ENCODE measurements at regions not wholly inside any gene's neighbourhood (a gene's known extent, or its start where the extent isn't known, plus 50 kb on each side); places are given as distances from the start of the nearest gene placed in this dataset.

- H4K91ac ChIP-seq (ENCODE audit: low read depth, low read length) = no peak overlapping the region
Measured at GRCh38 chr3:187976365-187976900, 177.5 kb upstream of the LPP start.

DNA sequence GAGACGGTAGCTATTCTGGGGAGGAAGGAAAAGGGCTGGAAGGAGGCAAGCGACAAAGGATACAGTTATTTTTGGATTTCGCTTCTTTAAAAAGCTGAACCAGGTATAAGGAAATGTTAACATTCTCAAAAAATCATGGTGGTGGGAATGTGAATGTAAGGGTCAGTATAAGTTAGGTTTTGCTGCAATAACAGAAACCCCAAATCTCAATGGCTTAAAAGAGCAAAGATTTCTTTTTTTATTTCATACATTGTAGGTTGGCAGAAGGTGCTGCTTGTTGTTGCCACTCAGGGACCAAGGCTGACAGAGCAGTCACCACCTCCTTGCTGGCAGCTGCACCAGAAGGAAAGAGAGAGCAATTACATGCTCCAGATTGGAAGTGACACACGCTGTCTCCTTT is 176.3 kb upstream of the LPP start:
- H3K27ac ChIP-seq (ENCODE audit: low read depth, low read length) = no peak overlapping the region
- H4K8ac ChIP-seq (ENCODE audit: low read depth, low read length) = no peak overlapping the region
- H3K4me1 ChIP-seq (ENCODE audit: control insufficient read depth in 1 of 2, insufficient read depth in 2 of 2, low read length in 2 of 2) = peaks cover 7 to 9% of the 10 kb centered on the region in 2 experiments
- no peak overlapping the region for H2BK12ac ChIP-seq (ENCODE audit: low read length)
- H3K14ac ChIP-seq (ENCODE audit: low read length) = no peak overlapping the region
- H3K9me3 ChIP-seq (ENCODE audit: insufficient read depth, low read depth, low read length) = no peaks in the 10 kb centered on the region
- WGBS (ENCODE audit: extremely low coverage, insufficient coverage, insufficient read length) = no CpG with 5 or more reads among the region's 4 CpGs
- no peak overlapping the region for H2BK120ac ChIP-seq (ENCODE audit: insufficient read depth, low read length, poor library complexity)
- H3K23ac ChIP-seq (ENCODE audit: low read length) = no peak overlapping the region
- H4K12ac ChIP-seq (ENCODE audit: low read depth, low read length) = no peak overlapping the region
- no peak overlapping the region for H2AK5ac ChIP-seq (ENCODE audit: low read length)
- H3K4ac ChIP-seq (ENCODE audit: low read depth, low read length) = no peak overlapping the region
- H2BK5ac ChIP-seq (ENCODE audit: low read depth, low read length, poor library complexity) = no peak overlapping the region
- no peak overlapping the region for H2AFZ ChIP-seq (ENCODE audit: insufficient read depth, low read length, poor library complexity)
- H4K91ac ChIP-seq (ENCODE audit: low read depth, low read length) = no peak overlapping the region
- H3K9ac ChIP-seq (ENCODE audit: low read length) = no peak overlapping the region
- H3K79me1 ChIP-seq (ENCODE audit: low read length) = no peaks in the 10 kb centered on the region
- no peaks in the 10 kb centered on the region for H3K79me2 ChIP-seq (ENCODE audit: control insufficient read depth, insufficient read depth, low read length, poor library complexity)
- H3K18ac ChIP-seq (ENCODE audit: low read length) = no peak overlapping the region
- no peaks in the 10 kb centered on the region for H3K27me3 ChIP-seq (ENCODE audit: insufficient read depth, low read length)
- DNase-seq = no peak
- H3K4me2 ChIP-seq (ENCODE audit: low read length) = no peak overlapping the region
- H3K4me3 ChIP-seq (ENCODE audit: low read depth, low read length) = no peak overlapping the region
- H3K36me3 ChIP-seq (ENCODE audit: control insufficient read depth in 1 of 2, insufficient read depth in 2 of 2, low read length in 2 of 2) = no peaks in the 10 kb centered on the region

More at GRCh38 chr3:187976365-187976900, 177.5 kb upstream of the LPP start:
- H3K9ac ChIP-seq (ENCODE audit: low read length) = no peak overlapping the region
- H3K23ac ChIP-seq (ENCODE audit: low read length) = no peak overlapping the region
- H3K36me3 ChIP-seq (ENCODE audit: control insufficient read depth in 1 of 2, insufficient read depth in 2 of 2, low read length in 2 of 2) = no peaks in the 10 kb centered on the region
- no peak overlapping the region for H3K4ac ChIP-seq (ENCODE audit: low read depth, low read length)
- no peak overlapping the region for H2BK12ac ChIP-seq (ENCODE audit: low read length)
- no CpG with 5 or more reads among the region's 6 CpGs for WGBS (ENCODE audit: extremely low coverage, insufficient coverage, insufficient read length)
- no peak overlapping the region for H3K18ac ChIP-seq (ENCODE audit: low read length)
- H3K14ac ChIP-seq (ENCODE audit: low read length) = no peak overlapping the region
- no peak overlapping the region for H2BK5ac ChIP-seq (ENCODE audit: low read depth, low read length, poor library complexity)
- H3K27ac ChIP-seq (ENCODE audit: low read depth, low read length) = no peak overlapping the region
- no peak overlapping the region for H4K12ac ChIP-seq (ENCODE audit: low read depth, low read length)
- no peaks in the 10 kb centered on the region for H3K9me3 ChIP-seq (ENCODE audit: insufficient read depth, low read depth, low read length)
- DNase-seq = peak in 1 of 2 donors; percentile 12
- no peak overlapping the region for H2AFZ ChIP-seq (ENCODE audit: insufficient read depth, low read length, poor library complexity)
- peaks cover 7 to 9% of the 10 kb centered on the region in 2 experiments for H3K4me1 ChIP-seq (ENCODE audit: control insufficient read depth in 1 of 2, insufficient read depth in 2 of 2, low read length in 2 of 2)
- H3K79me1 ChIP-seq (ENCODE audit: low read length) = no peaks in the 10 kb centered on the region
- H3K79me2 ChIP-seq (ENCODE audit: control insufficient read depth, insufficient read depth, low read length, poor library complexity) = no peaks in the 10 kb centered on the region
- H2BK120ac ChIP-seq (ENCODE audit: insufficient read depth, low read length, poor library complexity) = no peak overlapping the region
- H2AK5ac ChIP-seq (ENCODE audit: low read length) = no peak overlapping the region
- no peak overlapping the region for H3K4me3 ChIP-seq (ENCODE audit: low read depth, low read length)
- H3K4me2 ChIP-seq (ENCODE audit: low read length) = no peak overlapping the region
- no peaks in the 10 kb centered on the region for H3K27me3 ChIP-seq (ENCODE audit: insufficient read depth, low read length)
- H4K8ac ChIP-seq (ENCODE audit: low read depth, low read length) = no peak overlapping the region

DNA sequence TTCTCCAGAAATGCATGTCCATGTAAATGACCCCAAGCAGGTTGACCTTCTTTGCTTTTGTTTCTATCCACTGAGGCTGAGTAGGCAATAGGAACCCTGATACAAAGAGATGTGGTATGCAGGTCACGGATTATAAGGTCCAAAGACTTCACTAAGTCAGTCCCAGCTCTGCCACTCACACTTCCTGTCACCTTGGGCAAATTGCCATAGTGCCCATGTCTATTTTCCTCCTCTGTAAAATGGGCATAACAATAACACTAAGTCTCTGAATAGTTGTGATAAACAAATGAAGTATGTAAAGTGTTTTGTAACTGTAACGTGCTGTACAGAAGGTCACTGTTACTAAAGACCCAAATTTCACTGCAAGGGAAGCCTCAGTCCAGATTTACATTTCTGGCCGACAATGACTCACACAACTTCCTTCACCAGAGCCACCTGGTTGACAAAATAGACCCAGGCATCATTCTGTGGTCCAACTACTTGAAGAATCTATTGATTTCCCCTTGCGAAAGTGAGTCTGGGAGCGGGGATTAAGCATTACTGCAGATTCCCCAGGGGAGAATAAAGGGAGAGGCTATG is 175.4 kb upstream of the LPP start:
- Histone ChIP-seq H4K91ac (ENCODE audit: low read depth, low read length) (no peak overlapping the region), H3K79me2 (ENCODE audit: control insufficient read depth, insufficient read depth, low read length, poor library complexity) (no peaks in the 10 kb centered on the region), H3K36me3 (ENCODE audit: control insufficient read depth in 1 of 2, insufficient read depth in 2 of 2, low read length in 2 of 2) (no peaks in the 10 kb centered on the region), H3K4ac (ENCODE audit: low read depth, low read length) (no peak overlapping the region), H3K14ac (ENCODE audit: low read length) (no peak overlapping the region), H3K9me3 (ENCODE audit: insufficient read depth, low read depth, low read length) (no peaks in the 10 kb centered on the region), H3K4me1 (ENCODE audit: control insufficient read depth in 1 of 2, insufficient read depth in 2 of 2, low read length in 2 of 2) (peaks cover 7 to 9% of the 10 kb centered on the region in 2 experiments), H4K8ac (ENCODE audit: low read depth, low read length) (no peak overlapping the region), H2BK12ac (ENCODE audit: low read length) (no peak overlapping the region), H3K23ac (ENCODE audit: low read length) (no peak overlapping the region), H3K79me1 (ENCODE audit: low read length) (no peaks in the 10 kb centered on the region), H4K12ac (ENCODE audit: low read depth, low read length) (no peak overlapping the region), H3K4me2 (ENCODE audit: low read length) (no peak overlapping the region), H3K18ac (ENCODE audit: low read length) (no peak overlapping the region), H2BK5ac (ENCODE audit: low read depth, low read length, poor library complexity) (no peak overlapping the region), H3K4me3 (ENCODE audit: low read depth, low read length) (no peak overlapping the region), H2AFZ (ENCODE audit: insufficient read depth, low read length, poor library complexity) (no peak overlapping the region), H3K27me3 (ENCODE audit: insufficient read depth, low read length) (no peaks in the 10 kb centered on the region), H3K27ac (ENCODE audit: low read depth, low read length) (no peak overlapping the region), H2AK5ac (ENCODE audit: low read length) (no peak overlapping the region), H2BK120ac (ENCODE audit: insufficient read depth, low read length, poor library complexity) (no peak overlapping the region), H3K9ac (ENCODE audit: low read length) (no peak overlapping the region)
- WGBS (ENCODE audit: extremely low coverage, insufficient coverage, insufficient read length) = no CpG with 5 or more reads among the region's 5 CpGs
- peak in 1 of 2 donors; percentile 51 for DNase-seq

- H3K27me3 ChIP-seq (ENCODE audit: insufficient read depth, low read length) = no peaks in the 10 kb centered on the region
- no peak overlapping the region for H3K4me2 ChIP-seq (ENCODE audit: low read length)
- H2BK120ac ChIP-seq (ENCODE audit: insufficient read depth, low read length, poor library complexity) = no peak overlapping the region
- H2AFZ ChIP-seq (ENCODE audit: insufficient read depth, low read length, poor library complexity) = no peak overlapping the region
- no peak overlapping the region for H3K4ac ChIP-seq (ENCODE audit: low read depth, low read length)
- DNase-seq = no peak
- H3K4me3 ChIP-seq (ENCODE audit: low read depth, low read length) = no peak overlapping the region
- no peak overlapping the region for H4K8ac ChIP-seq (ENCODE audit: low read depth, low read length)
- H3K23ac ChIP-seq (ENCODE audit: low read length) = no peak overlapping the region
- no peak overlapping the region for H3K9ac ChIP-seq (ENCODE audit: low read length)
- no peak overlapping the region for H2BK5ac ChIP-seq (ENCODE audit: low read depth, low read length, poor library complexity)
- H4K12ac ChIP-seq (ENCODE audit: low read depth, low read length) = no peak overlapping the region
- no peak overlapping the region for H3K27ac ChIP-seq (ENCODE audit: low read depth, low read length)
- no peak overlapping the region for H4K91ac ChIP-seq (ENCODE audit: low read depth, low read length)
- no peaks in the 10 kb centered on the region for H3K79me2 ChIP-seq (ENCODE audit: control insufficient read depth, insufficient read depth, low read length, poor library complexity)
- H3K14ac ChIP-seq (ENCODE audit: low read length) = no peak overlapping the region
- no peak overlapping the region for H3K18ac ChIP-seq (ENCODE audit: low read length)
- whole genome bisulfite sequencing (ENCODE audit: extremely low coverage, insufficient coverage, insufficient read length) = no CpG with 5 or more reads among the region's 2 CpGs
- peaks cover 7 to 9% of the 10 kb centered on the region in 2 experiments for H3K4me1 ChIP-seq (ENCODE audit: control insufficient read depth in 1 of 2, insufficient read depth in 2 of 2, low read length in 2 of 2)
- no peaks in the 10 kb centered on the region for H3K36me3 ChIP-seq (ENCODE audit: control insufficient read depth in 1 of 2, insufficient read depth in 2 of 2, low read length in 2 of 2)
- H3K79me1 ChIP-seq (ENCODE audit: low read length) = no peaks in the 10 kb centered on the region
- H2BK12ac ChIP-seq (ENCODE audit: low read length) = no peak overlapping the region
- no peak overlapping the region for H2AK5ac ChIP-seq (ENCODE audit: low read length)
- H3K9me3 ChIP-seq (ENCODE audit: insufficient read depth, low read depth, low read length) = no peaks in the 10 kb centered on the region
Measured at GRCh38 chr3:187979564-187979963, 174.4 kb upstream of the LPP start.
